ENCODE measurements at regions not wholly inside any gene's neighbourhood (a gene's known extent, or its start where the extent isn't known, plus 50 kb on each side); places are given as distances from the start of the nearest gene placed in this dataset.

DNA sequence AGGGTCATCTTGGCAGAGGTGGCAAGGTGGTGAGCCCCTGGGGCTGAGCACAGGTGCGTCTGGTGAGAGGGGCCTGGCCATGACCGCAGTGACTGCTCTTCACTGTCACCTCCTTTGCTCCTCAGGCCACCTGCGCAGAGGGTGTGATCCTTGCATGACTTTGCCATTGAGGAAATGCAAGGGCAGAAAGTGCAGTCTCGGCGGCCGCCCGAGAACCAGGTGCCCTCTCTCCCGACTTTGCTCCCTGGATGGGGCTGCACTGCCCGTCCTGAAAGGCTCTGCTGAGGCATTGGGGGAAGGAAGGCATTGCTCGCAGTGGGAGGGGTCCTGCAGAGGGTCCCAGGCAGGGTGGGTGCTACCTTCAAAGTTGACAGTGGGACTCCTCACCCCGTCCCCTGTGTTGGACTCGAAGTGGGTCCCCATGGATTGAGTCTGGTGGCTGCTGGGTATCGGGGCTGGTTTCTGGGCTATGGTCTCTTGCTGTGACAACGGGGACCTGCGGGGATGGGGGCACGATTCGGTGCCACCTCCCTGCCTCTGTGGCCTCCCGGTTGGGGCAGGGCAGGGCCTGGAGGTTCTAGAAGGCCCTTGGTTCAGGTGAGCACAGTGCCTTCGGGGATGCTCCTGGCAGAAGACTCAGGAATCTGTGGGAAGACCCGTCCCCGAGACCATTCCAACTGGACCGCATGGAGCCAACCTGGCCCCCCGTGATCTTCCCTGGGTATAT is 1239.4 kb downstream of the BRD1 start:
- FAIRE-seq = no peak

DNA sequence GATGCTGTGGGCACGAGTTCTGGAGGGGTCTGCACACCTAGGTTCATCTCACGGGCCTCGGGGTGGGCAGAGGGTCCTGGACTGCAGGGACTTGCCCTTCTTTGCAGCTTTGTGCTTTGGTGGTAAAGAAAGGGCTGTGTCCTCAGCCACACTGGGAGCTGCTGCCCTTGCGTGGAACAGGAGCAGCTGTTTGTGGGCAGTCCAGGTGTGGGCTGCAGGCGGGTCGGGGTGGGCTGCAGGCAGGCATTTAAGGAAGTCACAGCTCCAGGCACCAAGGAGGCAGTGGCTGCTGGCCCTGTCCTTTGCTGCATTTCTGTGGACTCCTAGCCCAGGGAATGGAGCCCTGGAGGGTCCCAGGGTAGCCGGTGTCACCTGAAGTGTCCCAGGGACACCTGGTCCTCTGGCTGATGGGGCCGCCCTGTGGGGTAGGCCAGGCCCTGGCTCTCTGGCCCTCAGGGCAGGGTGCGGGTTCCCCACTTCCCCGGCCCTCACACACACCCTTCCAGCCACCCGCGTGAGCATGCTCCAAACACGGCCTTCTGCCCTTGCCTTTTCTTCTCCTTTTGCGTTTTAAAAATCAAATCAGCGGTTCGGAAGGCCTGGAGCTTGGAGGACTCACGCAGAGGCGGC is 1240.3 kb downstream of the BRD1 start:
- FAIRE-seq = no peak

- FAIRE-seq = no peak
Measured at GRCh38 chr22:48586799-48587185, 1240.9 kb downstream of the BRD1 start.

GRCh38 chr22:48585916-48586798 is 1241.5 kb downstream of the BRD1 start:
- no peak for FAIRE-seq

DNA sequence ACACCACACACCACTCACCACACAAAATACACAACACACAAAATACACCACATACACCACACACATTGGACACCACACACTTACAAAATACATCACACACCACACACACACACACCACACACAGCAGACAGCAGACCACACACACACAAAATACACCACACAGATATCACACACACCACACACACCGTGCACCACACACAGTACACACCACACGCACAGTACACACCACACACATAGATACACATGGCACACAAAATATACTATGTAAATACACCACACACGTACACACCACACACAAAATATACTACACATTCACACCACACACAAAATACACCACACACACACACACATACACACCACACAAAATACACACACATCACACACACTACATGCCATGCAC is 1243.5 kb downstream of the BRD1 start:
- FAIRE-seq = no peak

DNA sequence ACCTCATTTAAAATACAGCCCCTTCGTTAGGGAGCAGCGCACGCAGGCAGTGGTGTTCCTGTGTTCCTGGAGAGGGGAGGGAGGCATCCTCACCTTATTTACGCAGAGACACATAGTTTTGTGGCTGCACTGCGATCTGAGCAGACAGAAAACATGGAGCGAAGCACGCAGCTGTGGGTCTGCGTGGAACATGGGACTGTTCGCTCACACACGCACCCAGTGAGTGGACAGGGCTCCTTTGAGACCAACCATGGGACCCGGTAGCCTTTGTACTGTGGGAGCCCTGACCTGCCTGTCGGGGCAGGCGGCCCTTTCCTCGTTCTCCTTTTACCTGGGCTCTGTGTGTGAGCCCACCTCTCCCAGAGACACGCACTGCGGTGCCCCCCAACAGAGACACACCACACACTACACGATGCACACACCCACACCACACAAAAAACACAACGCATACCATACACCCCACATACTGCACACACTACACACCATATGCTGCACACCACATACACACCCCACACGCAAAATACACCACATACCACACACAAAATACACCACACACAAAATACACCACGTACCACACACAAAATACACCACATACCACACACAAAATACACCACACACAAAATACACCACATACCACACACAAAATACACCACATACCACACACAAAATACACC is 1245.7 kb downstream of the BRD1 start:
- FAIRE-seq = no peak

DNA sequence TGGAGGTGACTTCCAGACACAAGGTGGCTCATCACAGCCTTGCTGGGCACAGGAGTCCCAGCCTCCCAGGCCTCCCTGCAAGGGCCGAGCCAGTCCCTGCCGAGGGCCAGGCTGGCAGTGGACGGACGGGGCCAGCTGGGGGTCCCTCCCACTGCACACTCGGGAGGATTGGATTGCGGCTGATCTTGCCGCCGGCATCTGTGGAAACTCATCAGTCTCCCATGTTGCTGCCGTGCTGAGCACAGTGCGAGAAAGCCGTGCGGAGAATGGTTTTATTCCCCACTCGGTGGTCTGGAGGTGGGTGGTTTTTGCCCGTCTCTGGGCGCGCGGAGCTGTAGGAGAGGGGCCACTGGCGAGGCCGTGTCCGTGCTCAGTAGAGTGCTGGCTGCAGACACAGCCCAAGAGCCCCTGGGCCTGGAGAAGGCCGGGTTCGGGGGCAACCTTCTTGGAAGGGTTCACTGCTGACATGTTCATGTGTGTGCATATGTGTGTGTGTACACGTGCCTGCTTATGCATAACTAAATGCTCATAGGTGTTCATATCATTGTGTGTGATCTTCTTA is 1246.4 kb downstream of the BRD1 start:
- FAIRE-seq = no peak

- no peak for FAIRE-seq
Measured at GRCh38 chr22:48580481-48580970, 1247.1 kb downstream of the BRD1 start.

GRCh38 chr22:48579928-48580309 is 1247.8 kb downstream of the BRD1 start:
- FAIRE-seq = no peak

DNA sequence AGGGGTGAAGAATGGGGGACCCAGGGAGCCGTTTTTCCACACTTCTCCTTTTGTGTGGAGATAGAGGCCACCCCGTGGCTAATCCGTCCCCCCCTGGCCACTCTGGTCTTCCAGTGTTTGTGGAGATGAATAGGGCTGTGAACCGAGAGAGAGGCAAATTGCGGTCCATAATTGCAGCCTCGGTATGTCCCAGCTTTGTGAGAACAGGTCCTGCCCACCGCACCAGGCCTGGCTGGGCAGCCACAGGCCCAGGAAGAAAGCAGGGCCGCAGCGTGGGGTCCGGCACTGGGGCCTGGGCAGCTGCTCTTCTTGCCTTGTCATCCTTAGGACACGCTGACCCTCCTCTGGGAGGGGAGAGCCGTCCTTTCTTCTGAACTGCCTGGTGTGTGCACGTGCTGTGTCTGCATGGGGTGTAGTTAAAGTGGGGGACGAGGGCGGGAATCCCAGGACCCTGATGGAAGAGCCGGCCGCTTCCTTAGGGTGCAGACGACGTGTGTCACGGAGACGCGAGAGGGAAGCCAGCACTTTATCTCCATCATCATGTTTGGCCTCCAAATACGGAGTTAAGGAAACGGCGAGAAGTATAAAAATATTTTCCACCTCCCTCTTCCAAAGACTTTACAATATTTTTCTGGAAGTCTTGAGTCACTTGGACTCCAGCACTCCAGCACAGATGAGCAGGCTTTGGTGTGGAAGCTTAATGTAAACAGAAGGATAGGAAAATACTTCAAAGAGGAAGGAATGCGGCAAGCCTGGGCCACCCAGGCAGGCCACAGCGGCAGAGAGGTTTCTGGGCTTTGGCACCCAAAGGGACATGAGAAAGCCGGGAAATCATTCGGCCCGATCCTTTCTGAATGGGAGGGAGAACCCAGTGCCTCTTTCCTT is 1248.4 kb downstream of the BRD1 start:
- no peak for FAIRE-seq

DNA sequence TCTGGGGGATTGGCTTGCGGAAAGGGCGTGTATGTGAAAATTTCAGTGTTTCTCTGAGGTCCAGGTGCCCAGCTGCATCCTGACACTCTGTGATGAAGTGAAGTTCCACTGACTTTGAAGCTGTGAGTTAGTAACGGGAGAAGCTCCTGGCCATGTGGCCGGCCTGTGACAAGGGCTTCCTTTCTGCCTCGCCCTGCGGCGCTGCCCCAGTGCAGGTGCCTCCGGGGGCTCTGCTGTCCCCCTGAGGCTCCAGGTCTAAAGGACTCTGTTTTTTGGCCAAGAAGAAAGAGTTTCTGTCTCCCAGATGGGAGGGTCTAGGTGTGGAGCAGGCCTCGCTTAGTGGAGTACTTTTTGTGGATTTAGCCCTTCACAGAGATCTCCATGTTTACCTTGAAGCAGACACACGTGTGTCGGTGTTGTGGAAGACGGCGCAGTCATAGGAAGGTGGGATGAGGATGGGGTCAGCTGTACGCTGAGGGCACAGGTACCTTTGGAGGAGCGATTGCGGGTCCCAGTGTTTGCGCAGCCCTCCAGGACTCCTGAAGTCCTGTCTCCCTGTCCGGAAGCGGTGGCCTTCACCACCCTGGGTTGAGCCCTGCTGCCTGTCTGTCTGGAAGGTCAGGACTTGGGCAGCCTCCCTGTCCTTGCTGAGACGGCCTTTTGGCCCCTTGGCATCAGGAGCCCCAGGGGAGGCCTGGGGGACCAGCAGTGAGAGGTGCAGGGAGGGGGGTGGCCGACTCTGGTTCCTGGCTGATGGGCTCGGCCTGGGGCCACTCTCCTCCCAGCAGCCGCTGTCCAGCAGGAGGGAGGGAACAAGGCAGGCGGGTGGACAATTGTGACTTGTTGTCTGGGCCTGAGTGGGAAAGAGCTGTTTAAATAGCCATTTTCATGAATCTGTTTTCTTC is 1249.3 kb downstream of the BRD1 start:
- FAIRE-seq = no peak

GRCh38 chr22:48577691-48578090 is 1250.0 kb downstream of the BRD1 start:
- no peak for FAIRE-seq

GRCh38 chr22:48577014-48577690 is 1250.5 kb downstream of the BRD1 start:
- FAIRE-seq = no peak

GRCh38 chr22:48576333-48577013 is 1251.2 kb downstream of the BRD1 start:
- FAIRE-seq = no peak

DNA sequence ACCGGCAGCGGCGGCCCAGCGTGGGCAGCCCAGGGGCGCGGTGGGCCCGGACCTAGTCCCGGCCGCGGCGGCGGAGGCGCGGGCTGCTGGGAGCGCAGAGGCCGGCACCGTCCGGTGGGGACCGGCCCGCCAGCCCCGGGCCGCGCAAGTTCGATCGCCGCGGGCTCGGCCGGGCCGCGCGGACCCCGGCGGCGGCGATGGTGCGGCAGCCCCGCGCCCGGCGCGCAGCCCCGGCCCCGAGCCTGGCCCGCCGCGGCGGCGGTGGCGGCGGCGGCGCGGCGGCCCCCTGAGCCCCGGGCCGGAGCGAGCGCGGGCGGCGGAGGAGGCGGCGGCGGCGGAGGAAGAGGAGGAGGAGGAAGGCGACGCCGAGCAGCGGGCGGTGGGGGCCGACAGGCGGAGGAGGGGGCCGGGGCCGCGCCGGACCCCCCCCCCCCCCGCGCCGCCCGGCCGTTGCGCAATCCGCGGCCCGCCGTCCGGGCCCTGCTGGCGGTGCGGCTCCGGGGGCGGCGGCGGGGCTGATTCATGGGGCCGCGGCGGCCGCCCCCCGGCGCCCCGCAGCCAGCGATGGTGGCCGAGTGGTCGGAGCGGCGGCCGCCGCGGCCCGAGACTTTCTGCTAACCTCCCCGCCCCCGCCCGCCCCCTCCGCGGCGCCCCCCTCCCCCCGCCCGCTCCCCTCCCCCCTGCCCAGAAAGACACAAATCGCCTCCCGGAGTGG is 1251.9 kb downstream of the BRD1 start:
- no peak for FAIRE-seq

DNA sequence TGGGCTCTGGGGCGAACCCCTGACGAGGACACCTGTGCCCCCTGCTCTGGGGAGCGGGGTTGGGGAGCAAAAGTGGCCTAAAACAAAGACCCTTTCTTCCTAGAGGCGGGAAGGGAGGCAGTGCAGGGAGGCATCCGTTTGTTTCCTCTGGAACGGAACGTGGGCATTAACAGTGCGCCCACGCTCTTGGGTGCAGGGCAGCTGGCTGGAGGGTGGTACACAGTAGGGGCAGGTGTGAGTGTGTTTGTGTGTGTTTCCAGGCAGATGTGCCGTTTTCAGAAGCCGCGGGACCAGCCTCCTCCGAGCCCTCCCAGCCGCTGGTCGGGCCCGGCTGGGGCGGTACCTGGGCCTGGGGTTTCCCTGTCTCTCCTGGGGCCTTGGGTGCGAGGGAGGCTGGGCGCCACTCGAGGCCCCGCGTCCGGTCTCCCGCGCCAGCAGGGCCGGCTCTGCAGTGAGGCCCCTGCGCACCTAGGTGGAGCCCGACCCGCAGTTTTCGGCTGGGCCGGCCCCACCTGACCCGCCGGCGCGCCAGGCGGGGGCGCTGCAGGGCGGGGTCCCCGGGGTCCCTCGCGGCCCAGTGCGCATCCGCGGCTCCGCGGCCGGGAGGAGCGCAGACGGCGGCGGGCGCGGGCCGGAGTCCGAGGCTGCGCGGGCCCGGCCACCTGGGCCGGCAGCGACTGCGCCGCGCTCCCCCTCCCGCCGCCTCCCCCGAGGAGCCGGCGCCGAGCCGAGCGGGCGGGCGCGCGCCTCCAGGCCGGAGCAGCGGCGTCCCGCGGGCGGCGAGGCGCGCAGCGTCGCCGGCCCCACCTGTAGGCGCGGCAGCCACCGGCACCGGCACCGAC is 1252.7 kb downstream of the BRD1 start:
- FAIRE-seq = no peak

- no peak for FAIRE-seq
Measured at GRCh38 chr22:48573766-48574165, 1253.9 kb downstream of the BRD1 start.

- FAIRE-seq = no peak
Measured at GRCh38 chr22:48572951-48573350, 1254.7 kb downstream of the BRD1 start.
